SK-N-SH treated with all-trans-retinoic acid at 6 μM for 48 hours (cell line): ENCODE measurements at regions not wholly inside any gene's neighbourhood (a gene's known extent, or its start where the extent isn't known, plus 50 kb on each side); places are given as distances from the start of the nearest gene placed in this dataset.

Experiments
- GLIS3 ChIP-seq: fragments of 250-450 bp; sonication (Bioruptor Pico); IDR thresholded peaks from 2 replicates; pipeline ENCODE4 v1.5.0; 2020; ENCODE audit warnings: mild to moderate bottlenecking, moderate library complexity
- ISL1 ChIP-seq: fragments of 250-450 bp; sonication (Bioruptor Pico); IDR thresholded peaks from 2 replicates; pipeline ENCODE4 v2.1.2; 2022; ENCODE audit warnings: mild to moderate bottlenecking, moderate library complexity
- OSR1 ChIP-seq: fragments of 250-450 bp; sonication (Bioruptor Pico); IDR thresholded peaks from 2 replicates; pipeline ENCODE4 v1.8.0; 2022; ENCODE audit warnings: moderate library complexity, mild to moderate bottlenecking, inconsistent platforms
- ZC3H10 ChIP-seq: fragments of 250-450 bp; sonication (Bioruptor Pico); IDR thresholded peaks from 2 replicates; pipeline ENCODE4 v1.5.1; 2021; ENCODE audit warnings: mild to moderate bottlenecking, moderate library complexity
- ZFP30 ChIP-seq: fragments of 450-650 bp; formaldehyde crosslinking; IDR thresholded peaks from 2 replicates; pipeline ENCODE4 v1.5.0; 2022; ENCODE audit warnings: mild to moderate bottlenecking, moderate library complexity
- TF ChIP-seq, protein P1 (sequence below): fragments of 250-450 bp; sonication (Bioruptor Pico); IDR thresholded peaks from 2 replicates; pipeline ENCODE4 v1.8.0; 2020; ENCODE audit warnings: mild to moderate bottlenecking, moderate library complexity, borderline replicate concordance

DNA sequence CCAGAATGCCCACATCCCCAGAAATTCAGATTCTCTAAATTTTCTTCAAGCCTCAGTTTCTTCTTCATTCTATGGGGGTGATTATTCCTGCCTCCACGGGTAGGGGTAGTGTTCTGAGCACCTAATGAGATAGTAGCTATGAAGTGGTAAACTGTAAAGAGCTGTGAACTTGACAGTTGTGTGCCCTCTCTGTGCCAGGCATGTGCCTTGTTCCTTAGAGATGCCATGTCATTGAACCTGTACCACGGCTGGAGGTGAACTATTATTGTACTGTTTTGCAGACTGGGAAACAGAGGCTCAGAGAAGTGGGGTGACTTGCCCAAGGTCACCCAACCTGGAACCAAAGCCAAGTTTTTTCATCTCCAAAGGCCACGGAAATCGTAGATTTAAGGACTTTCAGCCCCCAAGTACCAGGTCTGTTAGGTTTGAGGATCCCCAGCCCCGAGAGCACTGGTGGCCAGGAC, 67.7 kb upstream of the SIRPA start:
- TF ChIP-seq, protein P1, sequence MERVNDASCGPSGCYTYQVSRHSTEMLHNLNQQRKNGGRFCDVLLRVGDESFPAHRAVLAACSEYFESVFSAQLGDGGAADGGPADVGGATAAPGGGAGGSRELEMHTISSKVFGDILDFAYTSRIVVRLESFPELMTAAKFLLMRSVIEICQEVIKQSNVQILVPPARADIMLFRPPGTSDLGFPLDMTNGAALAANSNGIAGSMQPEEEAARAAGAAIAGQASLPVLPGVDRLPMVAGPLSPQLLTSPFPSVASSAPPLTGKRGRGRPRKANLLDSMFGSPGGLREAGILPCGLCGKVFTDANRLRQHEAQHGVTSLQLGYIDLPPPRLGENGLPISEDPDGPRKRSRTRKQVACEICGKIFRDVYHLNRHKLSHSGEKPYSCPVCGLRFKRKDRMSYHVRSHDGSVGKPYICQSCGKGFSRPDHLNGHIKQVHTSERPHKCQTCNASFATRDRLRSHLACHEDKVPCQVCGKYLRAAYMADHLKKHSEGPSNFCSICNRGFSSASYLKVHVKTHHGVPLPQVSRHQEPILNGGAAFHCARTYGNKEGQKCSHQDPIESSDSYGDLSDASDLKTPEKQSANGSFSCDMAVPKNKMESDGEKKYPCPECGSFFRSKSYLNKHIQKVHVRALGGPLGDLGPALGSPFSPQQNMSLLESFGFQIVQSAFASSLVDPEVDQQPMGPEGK (CRISPR knock-in tag) = no peak
- TF ChIP-seq OSR1 (CRISPR knock-in tag) (no peak), GLIS3 (CRISPR knock-in tag) (no peak), ZFP30 (CRISPR knock-in tag) (no peak), ISL1 (CRISPR knock-in tag) (no peak), ZC3H10 (CRISPR knock-in tag) (no peak)
